ENCODE measurements at regions not wholly inside any gene's neighbourhood (a gene's known extent, or its start where the extent isn't known, plus 50 kb on each side); places are given as distances from the start of the nearest gene placed in this dataset.
A peak's percentile ranks its signal among the peaks of the same experiment; 100 is the strongest.

DNA sequence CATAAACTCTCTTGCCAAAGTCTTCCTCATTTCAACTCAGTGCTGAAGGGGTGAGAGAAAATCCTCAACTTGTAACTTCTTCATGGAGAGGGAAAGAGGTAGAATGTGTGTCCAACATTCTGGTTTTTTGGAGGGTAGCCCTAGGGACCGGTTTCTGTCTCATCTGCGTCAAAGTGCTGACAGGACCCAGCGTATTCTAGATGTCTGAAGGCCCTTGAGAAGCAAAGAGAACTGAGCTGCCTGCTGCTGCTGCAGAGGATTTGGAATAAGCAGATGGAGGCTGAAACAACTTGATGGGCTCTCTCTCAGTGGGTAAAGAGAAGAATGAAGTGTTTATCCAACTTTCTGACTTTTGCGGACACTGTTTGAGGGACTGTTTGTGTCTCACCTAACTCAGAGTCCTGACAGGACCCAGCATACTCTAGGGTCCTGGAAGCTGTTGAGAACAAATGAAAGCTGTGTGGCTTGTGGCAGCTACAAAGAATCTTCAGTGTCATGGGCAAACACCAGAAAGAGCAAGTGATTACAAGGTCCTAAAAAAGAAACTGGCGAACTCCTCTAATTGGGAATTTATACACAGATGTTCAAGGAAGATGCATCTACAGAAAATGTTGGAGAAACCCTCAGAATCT lies 174.4 kb downstream of the SI start:
- H3K4me1 ChIP-seq (ENCODE audit: control insufficient read depth, insufficient read depth, low read length), result no peaks in the 10 kb centered on the region
- 95% methylated on average over 5 of the region's 5 CpGs for WGBS, 2 experiments (ENCODE audit: insufficient coverage in 1 of 2, insufficient read length in 1 of 2)
- Mint-ChIP-seq H3K27me3 (ENCODE audit: insufficient read depth) (no peaks in the 10 kb centered on the region), H3K4me1 (no peaks in the 10 kb centered on the region), H3K4me3 (no peak overlapping the region), H3K9me3 (no peaks in the 10 kb centered on the region), H3K27ac (no peak overlapping the region), H3K36me3 (ENCODE audit: low read depth) (no peaks in the 10 kb centered on the region)
- no peaks in the 10 kb centered on the region for H3K36me3 ChIP-seq (ENCODE audit: control insufficient read depth, insufficient read depth, low read length)
- H3K4me3 ChIP-seq (ENCODE audit: low read length), result no peak overlapping the region
- DNase-seq, result no peak
- TF ChIP-seq, protein P1, sequence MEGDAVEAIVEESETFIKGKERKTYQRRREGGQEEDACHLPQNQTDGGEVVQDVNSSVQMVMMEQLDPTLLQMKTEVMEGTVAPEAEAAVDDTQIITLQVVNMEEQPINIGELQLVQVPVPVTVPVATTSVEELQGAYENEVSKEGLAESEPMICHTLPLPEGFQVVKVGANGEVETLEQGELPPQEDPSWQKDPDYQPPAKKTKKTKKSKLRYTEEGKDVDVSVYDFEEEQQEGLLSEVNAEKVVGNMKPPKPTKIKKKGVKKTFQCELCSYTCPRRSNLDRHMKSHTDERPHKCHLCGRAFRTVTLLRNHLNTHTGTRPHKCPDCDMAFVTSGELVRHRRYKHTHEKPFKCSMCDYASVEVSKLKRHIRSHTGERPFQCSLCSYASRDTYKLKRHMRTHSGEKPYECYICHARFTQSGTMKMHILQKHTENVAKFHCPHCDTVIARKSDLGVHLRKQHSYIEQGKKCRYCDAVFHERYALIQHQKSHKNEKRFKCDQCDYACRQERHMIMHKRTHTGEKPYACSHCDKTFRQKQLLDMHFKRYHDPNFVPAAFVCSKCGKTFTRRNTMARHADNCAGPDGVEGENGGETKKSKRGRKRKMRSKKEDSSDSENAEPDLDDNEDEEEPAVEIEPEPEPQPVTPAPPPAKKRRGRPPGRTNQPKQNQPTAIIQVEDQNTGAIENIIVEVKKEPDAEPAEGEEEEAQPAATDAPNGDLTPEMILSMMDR (conservative IDR thresholded peaks at IDR 0.05), result no peak
- no peak overlapping the region for H3K9ac ChIP-seq (ENCODE audit: extremely low read depth, low read length, poor library complexity, severe bottlenecking)
- no peaks in the 10 kb centered on the region for H3K27me3 ChIP-seq (ENCODE audit: control insufficient read depth, insufficient read depth, low read length, poor library complexity, severe bottlenecking)
- H3K27ac ChIP-seq (ENCODE audit: low read depth, low read length), result no peak overlapping the region
- H3K9me3 ChIP-seq (ENCODE audit: control insufficient read depth, low read length), result no peaks in the 10 kb centered on the region

DNA sequence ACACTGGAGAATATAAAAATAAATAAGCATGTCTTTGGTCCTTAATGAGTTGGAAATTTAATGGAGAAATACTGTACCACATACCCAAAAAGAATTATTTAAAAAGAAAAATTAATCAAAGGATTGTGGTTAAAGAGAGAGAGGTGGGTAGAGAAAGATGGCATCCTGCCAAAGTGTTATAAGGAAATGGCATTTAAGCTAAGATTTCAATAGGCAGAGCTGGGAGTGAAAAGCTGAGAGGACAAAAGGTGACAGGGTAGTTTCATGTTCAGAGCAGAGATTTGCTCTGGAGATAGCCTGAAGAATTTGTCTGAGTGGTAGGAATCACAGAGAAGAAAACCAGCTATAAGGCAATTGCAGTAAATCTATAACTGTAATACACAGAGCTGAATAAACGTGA lies 181.0 kb downstream of the SI start:
- no peaks in the 10 kb centered on the region for H3K36me3 ChIP-seq (ENCODE audit: control insufficient read depth, insufficient read depth, low read length)
- H3K27me3 ChIP-seq (ENCODE audit: control insufficient read depth, insufficient read depth, low read length, poor library complexity, severe bottlenecking), result no peaks in the 10 kb centered on the region
- no peaks in the 10 kb centered on the region for H3K4me1 ChIP-seq (ENCODE audit: control insufficient read depth, insufficient read depth, low read length)
- H3K9me3 Mint-ChIP-seq, result no peaks in the 10 kb centered on the region
- no peaks in the 10 kb centered on the region for H3K9me3 ChIP-seq (ENCODE audit: control insufficient read depth, low read length)
- H3K4me3 ChIP-seq (ENCODE audit: low read length), result no peak overlapping the region
- H3K4me1 Mint-ChIP-seq, result no peaks in the 10 kb centered on the region
- no peaks in the 10 kb centered on the region for H3K36me3 Mint-ChIP-seq (ENCODE audit: low read depth)
- H3K27ac Mint-ChIP-seq, result no peak overlapping the region
- WGBS, 2 experiments (ENCODE audit: insufficient coverage in 1 of 2, insufficient read length in 1 of 2), result no CpG with 5 or more reads among the region's 1 CpG
- no peak overlapping the region for H3K9ac ChIP-seq (ENCODE audit: extremely low read depth, low read length, poor library complexity, severe bottlenecking)
- no peak for DNase-seq
- no peaks in the 10 kb centered on the region for H3K27me3 Mint-ChIP-seq (ENCODE audit: insufficient read depth)
- no peak overlapping the region for H3K4me3 Mint-ChIP-seq
- TF ChIP-seq, protein P1 (conservative IDR thresholded peaks at IDR 0.05), result no peak
- no peak overlapping the region for H3K27ac ChIP-seq (ENCODE audit: low read depth, low read length)

DNA sequence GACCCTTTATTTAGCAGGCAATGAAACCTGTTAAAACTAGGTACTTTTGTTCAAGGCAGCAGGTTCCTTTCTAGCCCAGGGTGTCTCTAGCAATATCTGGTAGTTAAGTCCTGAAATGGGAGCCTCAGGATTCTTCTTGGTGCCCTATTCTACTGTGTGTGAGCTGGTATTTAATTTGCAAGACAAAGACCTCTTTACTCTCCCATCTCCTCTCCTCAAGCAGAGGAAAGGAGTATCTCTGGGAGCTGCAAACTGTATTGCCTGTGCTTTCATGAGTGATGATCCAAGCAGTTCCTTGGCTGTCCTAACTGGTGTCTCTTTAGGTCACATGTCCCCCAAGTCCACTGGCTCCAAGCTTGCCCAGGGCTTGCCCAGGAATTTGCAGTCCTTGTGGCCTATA lies 188.2 kb downstream of the SI start:
- Mint-ChIP-seq H3K36me3 (ENCODE audit: low read depth) (no peaks in the 10 kb centered on the region), H3K27me3 (ENCODE audit: insufficient read depth) (no peaks in the 10 kb centered on the region), H3K4me1 (peaks cover 4% of the 10 kb centered on the region), H3K4me3 (no peak overlapping the region), H3K9me3 (peaks cover 2% of the 10 kb centered on the region), H3K27ac (no peak overlapping the region)
- Histone ChIP-seq H3K9me3 (ENCODE audit: control insufficient read depth, low read length) (peaks cover 14% of the 10 kb centered on the region), H3K27ac (ENCODE audit: low read depth, low read length) (no peak overlapping the region), H3K4me1 (ENCODE audit: control insufficient read depth, insufficient read depth, low read length) (no peaks in the 10 kb centered on the region), H3K9ac (ENCODE audit: extremely low read depth, low read length, poor library complexity, severe bottlenecking) (no peak overlapping the region), H3K27me3 (ENCODE audit: control insufficient read depth, insufficient read depth, low read length, poor library complexity, severe bottlenecking) (no peaks in the 10 kb centered on the region), H3K4me3 (ENCODE audit: low read length) (no peak overlapping the region), H3K36me3 (ENCODE audit: control insufficient read depth, insufficient read depth, low read length) (no peaks in the 10 kb centered on the region)
- TF ChIP-seq, protein P1 (conservative IDR thresholded peaks at IDR 0.05), result no peak
- peak; percentile 44 for DNase-seq
